ENCODE measurements at regions not wholly inside any gene's neighbourhood (a gene's known extent, or its start where the extent isn't known, plus 50 kb on each side); places are given as distances from the start of the nearest gene placed in this dataset.

GRCh38 chr9:621201-621855, 220.2 kb upstream of the DMRT1 start:
- TF ChIP-seq CTCF (IDR thresholded peaks at IDR 0.05), result no peak
- TF ChIP-seq POLR2AphosphoS5 (IDR thresholded peaks at IDR 0.05), result no peak

All from prostate gland (tissue), 2 donors.